ENCODE measurements at regions not wholly inside any gene's neighbourhood (a gene's known extent, or its start where the extent isn't known, plus 50 kb on each side); places are given as distances from the start of the nearest gene placed in this dataset.

DNA sequence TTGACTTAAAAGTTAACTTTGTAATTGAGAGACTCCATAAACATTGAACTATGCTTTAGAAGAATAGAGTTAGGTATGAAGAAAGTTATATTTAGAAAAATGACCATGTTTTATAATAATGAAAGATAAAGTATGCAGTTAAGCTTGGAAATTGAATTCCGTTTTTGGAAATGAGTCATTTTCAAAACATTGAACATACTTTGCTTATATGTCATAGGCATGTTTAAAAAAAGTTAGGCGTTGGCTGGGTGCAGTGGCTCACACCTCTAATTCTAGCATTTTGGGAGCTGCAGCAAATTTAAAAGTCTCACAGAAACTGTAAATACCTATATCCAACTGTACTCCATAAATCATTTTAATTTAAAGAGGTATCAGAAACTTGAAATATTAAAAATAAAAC is 607.4 kb downstream of the CBLN2 start:
- TF ChIP-seq POLR2A (IDR thresholded peaks at IDR 0.05) = no peak
- Histone ChIP-seq H3K4me1 (no peaks in the 10 kb centered on the region), H3K27ac (no peak overlapping the region), H3K27me3 (no peaks in the 10 kb centered on the region), H3K36me3 (no peaks in the 10 kb centered on the region), H3K4me3 (no peak overlapping the region), H3K9me3 (no peaks in the 10 kb centered on the region)
- intact Hi-C loops (cut with DNase I) = no loop called here
- DNase-seq = no peak
- 63 to 75% methylated on average over 2 of the region's 2 CpGs for WGBS, 2 donors

- TF ChIP-seq EP300 (IDR thresholded peaks at IDR 0.05) = no peak
- no peak for TF ChIP-seq CTCF (IDR thresholded peaks at IDR 0.05)
- no peak for TF ChIP-seq POLR2A (IDR thresholded peaks at IDR 0.05)
- TF ChIP-seq POLR2AphosphoS5 (IDR thresholded peaks at IDR 0.05) = no peak
- Histone ChIP-seq H3K27ac (no peak overlapping the region), H3K36me3 (no peaks in the 10 kb centered on the region), H3K27me3 (no peaks in the 10 kb centered on the region), H3K4me1 (no peaks in the 10 kb centered on the region), H3K9me3 (peaks cover 0 to 6% (median 4%) of the 10 kb centered on the region in 4 donors), H3K4me3 (no peak overlapping the region)
- 82 to 87% methylated on average over 3 of the region's 3 CpGs for WGBS, 2 donors
- intact Hi-C loops (cut with DNase I) = no loop called here
- no peak for DNase-seq
Measured at GRCh38 chr18:71919211-71919610, 624.9 kb downstream of the CBLN2 start.

DNA sequence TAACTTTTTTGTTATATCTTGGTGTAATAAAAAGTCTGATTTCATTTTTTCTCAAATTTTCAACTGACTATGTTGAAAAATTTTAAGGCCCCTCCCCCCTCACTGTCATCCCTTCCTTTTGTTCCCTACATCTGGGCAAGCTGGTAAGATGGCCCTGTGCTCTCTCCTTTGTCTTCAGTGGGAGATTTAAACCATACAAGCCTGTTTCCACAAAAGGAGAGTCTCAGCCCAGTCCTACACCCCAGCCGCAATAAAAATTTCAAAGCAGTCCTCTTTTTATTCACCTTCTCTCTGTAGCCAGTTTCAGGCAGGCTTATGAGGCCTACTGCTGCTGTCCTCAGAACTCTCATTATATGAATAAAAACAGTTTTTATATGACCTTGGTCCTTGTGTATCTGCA is 630.5 kb downstream of the CBLN2 start:
- no peaks in the 10 kb centered on the region for H3K4me1 ChIP-seq
- intact Hi-C loops (cut with DNase I) = no loop called here
- H3K27ac ChIP-seq = no peak overlapping the region
- H3K36me3 ChIP-seq = no peaks in the 10 kb centered on the region
- no peaks in the 10 kb centered on the region for H3K9me3 ChIP-seq
- H3K4me3 ChIP-seq = no peak overlapping the region
- DNase-seq = no peak
- TF ChIP-seq CTCF (IDR thresholded peaks at IDR 0.05) (no peak), EP300 (IDR thresholded peaks at IDR 0.05) (no peak), POLR2A (IDR thresholded peaks at IDR 0.05) (no peak), POLR2AphosphoS5 (IDR thresholded peaks at IDR 0.05) (no peak)
- 80 to 87% methylated on average over 1 of the region's 1 CpG for WGBS, 2 donors
- H3K27me3 ChIP-seq = no peaks in the 10 kb centered on the region

DNA sequence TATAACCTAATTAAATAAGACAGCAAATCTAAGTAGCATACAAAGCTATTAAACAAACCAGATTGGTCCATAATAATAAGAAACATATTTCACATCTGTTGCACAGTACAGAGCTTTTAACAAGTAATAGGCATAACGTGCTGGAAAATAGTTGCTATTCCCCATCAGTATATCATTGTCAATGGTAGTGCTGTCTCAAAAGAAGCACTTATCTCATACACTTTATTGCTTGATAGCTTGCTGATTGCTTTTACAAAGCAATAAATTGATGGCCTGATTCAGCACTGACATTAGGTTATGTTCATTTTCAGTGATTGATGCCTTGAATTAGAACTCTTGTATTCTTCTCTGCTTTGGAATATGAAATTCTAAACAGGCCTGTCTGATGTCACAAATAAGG is 641.7 kb downstream of the CBLN2 start:
- WGBS, 2 donors = 17 to 48% methylated on average over 1 of the region's 1 CpG
- no peak overlapping the region for H3K4me3 ChIP-seq

GRCh38 chr18:71899707-71900472 is 644.3 kb downstream of the CBLN2 start:
- no peak overlapping the region for H3K4me3 ChIP-seq
- H3K4me1 ChIP-seq = no peaks in the 10 kb centered on the region
- TF ChIP-seq POLR2A (IDR thresholded peaks at IDR 0.05) (no peak), POLR2AphosphoS5 (IDR thresholded peaks at IDR 0.05) (no peak), EP300 (IDR thresholded peaks at IDR 0.05) (no peak), CTCF (IDR thresholded peaks at IDR 0.05) (no peak)
- no peaks in the 10 kb centered on the region for H3K27me3 ChIP-seq
- no peaks in the 10 kb centered on the region for H3K36me3 ChIP-seq
- intact Hi-C loops (cut with DNase I) = no loop called here
- DNase-seq = no peak
- 58 to 65% methylated on average over 8 of the region's 8 CpGs for WGBS, 2 donors
- H3K9me3 ChIP-seq = no peaks in the 10 kb centered on the region
- H3K27ac ChIP-seq = no peak overlapping the region

More for the DNA sequence above, 641.7 kb downstream of the CBLN2 start:
- Histone ChIP-seq H3K27ac (no peak overlapping the region), H3K27me3 (no peaks in the 10 kb centered on the region), H3K9me3 (no peaks in the 10 kb centered on the region), H3K4me1 (no peaks in the 10 kb centered on the region), H3K36me3 (no peaks in the 10 kb centered on the region)
- no peak for DNase-seq
- intact Hi-C loops (cut with DNase I) = no loop called here
- TF ChIP-seq POLR2A (IDR thresholded peaks at IDR 0.05) = no peak
- no peak for TF ChIP-seq CTCF (IDR thresholded peaks at IDR 0.05)
- no peak for TF ChIP-seq EP300 (IDR thresholded peaks at IDR 0.05)
- no peak for TF ChIP-seq POLR2AphosphoS5 (IDR thresholded peaks at IDR 0.05)
